Upper lobe of right lung (tissue), 1 donor: ENCODE measurements at regions not wholly inside any gene's neighbourhood (a gene's known extent, or its start where the extent isn't known, plus 50 kb on each side); places are given as distances from the start of the nearest gene placed in this dataset.

Source experiments
- ATAC-seq: fragments of 200-7000 bp; cut with Tn5 transposase; one replicate; pipeline ENCODE4 v1.9.1; 2020; ENCODE audit warnings: mild to moderate bottlenecking, moderate library complexity
- DNase-seq: peaks from one replicate; pipeline ENCODE4 v3.0.0-alpha.2; 2020
- H3K27ac ChIP-seq: fragments of 200-600 bp; one replicate; pipeline ENCODE4 v1.8.0; 2022
- H3K27me3 ChIP-seq: fragments of 200-600 bp; one replicate; pipeline ENCODE4 v1.8.0; 2022; ENCODE audit warnings: mild to moderate bottlenecking
- H3K36me3 ChIP-seq: fragments of 200-600 bp; one replicate; pipeline ENCODE4 v1.8.0; 2022
- H3K4me1 ChIP-seq: fragments of 200-600 bp; one replicate; pipeline ENCODE4 v1.8.0; 2022
- H3K4me3 ChIP-seq: fragments of 200-600 bp; one replicate; pipeline ENCODE4 v1.8.0; 2022; ENCODE audit warnings: mild to moderate bottlenecking
- H3K9me3 ChIP-seq: fragments of 200-600 bp; one replicate; pipeline ENCODE4 v1.8.0; 2022
- CTCF ChIP-seq: fragments of 200-600 bp; IDR thresholded peaks from one replicate; pipeline ENCODE4 v1.8.0; 2022; ENCODE audit warnings: antibody characterized with exemption
- intact Hi-C: fragments of 100-400 bp; cut with DNase I; formaldehyde crosslinking; loops from one replicate; pipeline ENCODE4 v1.11.0; 2022
- donor health status: DM: no; HTN: yes; CAD: no; lungs with severe emphysema.

- DNase-seq = no peak
- no peaks in the 10 kb centered on the region for H3K9me3 ChIP-seq
- no peak for TF ChIP-seq CTCF
- no peak overlapping the region for H3K27ac ChIP-seq
- peaks cover 23% of the 10 kb centered on the region for H3K27me3 ChIP-seq
- H3K36me3 ChIP-seq = no peaks in the 10 kb centered on the region
- no peak for ATAC-seq
- no peaks in the 10 kb centered on the region for H3K4me1 ChIP-seq
- no peak overlapping the region for H3K4me3 ChIP-seq
- intact Hi-C loops = no loop called here
Measured at GRCh38 chr22:35204807-35205775, 52.2 kb upstream of the HMGXB4 start.

- DNase-seq (no peak), ATAC-seq (no peak)
- Histone ChIP-seq H3K4me3 (no peak overlapping the region), H3K4me1 (no peaks in the 10 kb centered on the region), H3K9me3 (no peaks in the 10 kb centered on the region), H3K27me3 (peaks cover 19% of the 10 kb centered on the region), H3K36me3 (no peaks in the 10 kb centered on the region), H3K27ac (no peak overlapping the region)
- intact Hi-C loops = no loop called here
- TF ChIP-seq CTCF = no peak
Measured at GRCh38 chr22:35205961-35206360, 51.3 kb upstream of the HMGXB4 start.

- Histone ChIP-seq H3K27ac (no peak overlapping the region), H3K4me1 (no peaks in the 10 kb centered on the region), H3K27me3 (peaks cover 18% of the 10 kb centered on the region), H3K4me3 (no peak overlapping the region), H3K9me3 (no peaks in the 10 kb centered on the region), H3K36me3 (no peaks in the 10 kb centered on the region)
- no peak for ATAC-seq
- DNase-seq = no peak
- TF ChIP-seq CTCF = no peak
- intact Hi-C loops = no loop called here
Measured at GRCh38 chr22:35206889-35207288, 50.4 kb upstream of the HMGXB4 start.
